Germinal center (tissue), 1 donor: ENCODE measurements at regions not wholly inside any gene's neighbourhood (a gene's known extent, or its start where the extent isn't known, plus 50 kb on each side); places are given as distances from the start of the nearest gene placed in this dataset.

ENCODE experiments used
- DNase-seq: peaks from one replicate; pipeline ENCODE4 v3.0.0; 2012; ENCODE audit warnings: mixed read lengths, low spot score

DNA sequence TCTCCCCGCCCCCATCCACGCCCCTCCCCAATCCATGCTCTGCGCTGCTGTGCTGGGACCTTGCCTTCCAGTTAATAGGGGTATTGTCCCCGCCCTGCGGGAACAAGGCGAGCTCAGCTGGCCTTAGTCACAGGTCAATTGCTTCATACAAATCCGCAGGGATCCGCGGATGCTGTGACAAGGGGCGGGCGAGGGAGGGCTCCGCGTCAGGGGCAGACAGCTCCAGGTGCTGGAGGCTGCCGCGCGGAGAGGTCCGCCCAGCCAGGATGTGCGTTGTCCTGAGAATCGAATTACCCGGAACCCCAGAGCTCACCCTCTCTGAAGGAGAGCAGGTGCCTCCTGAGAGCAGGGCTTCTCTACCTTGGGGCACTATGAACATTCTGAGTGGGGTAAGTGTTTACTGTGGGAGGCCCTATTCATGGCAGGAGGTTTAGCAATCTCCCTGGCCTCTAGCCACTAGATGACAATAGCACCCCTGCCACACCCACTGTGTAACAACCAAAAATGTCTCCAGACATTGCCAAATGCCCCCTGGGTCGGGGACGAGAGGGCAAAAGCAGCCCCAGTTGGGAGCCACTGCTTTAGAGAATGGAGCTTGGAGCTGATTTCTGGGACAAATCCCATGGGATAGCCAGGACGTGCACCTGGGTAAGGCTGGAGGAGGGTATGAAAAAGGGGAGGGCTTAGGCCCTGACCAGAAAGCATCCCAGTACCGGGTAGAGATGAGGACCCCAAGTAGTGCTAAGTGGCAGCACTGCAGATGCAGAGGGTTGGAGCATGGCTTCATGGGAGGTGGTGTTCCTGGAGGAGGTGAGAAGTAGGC is 138.2 kb downstream of the CYLD start:
- no peak for DNase-seq

DNA sequence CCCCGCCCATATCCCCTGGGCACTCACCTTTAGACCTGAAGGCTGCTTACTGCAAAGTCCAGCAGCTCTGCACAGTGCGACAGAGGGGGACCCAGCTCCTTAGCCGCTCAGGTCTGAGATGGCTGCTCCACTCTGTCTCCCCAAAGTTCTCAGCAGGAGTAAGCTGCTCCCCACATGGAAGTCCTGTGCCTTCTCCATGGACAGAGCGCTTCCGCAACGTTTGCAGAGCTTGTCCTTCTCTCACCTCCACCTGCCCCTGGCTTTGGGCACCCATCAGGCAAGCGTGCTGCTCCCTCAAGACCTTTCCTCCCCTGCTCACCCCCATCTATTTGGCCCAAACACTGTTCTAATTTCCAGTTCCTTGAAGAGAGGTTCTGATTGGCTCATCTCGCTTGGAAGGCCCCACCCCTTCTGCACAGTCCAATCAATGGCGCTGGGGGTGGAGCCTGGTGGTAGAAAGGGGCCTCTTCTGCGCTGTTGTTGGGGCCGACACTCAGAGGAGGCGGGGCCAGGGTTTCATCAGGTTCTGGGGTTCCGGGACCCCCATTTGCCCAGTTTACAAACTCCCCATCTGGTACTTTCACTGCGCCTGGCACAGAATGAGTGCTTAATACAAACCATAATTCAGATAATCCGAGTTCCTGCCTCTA is 137.2 kb downstream of the CYLD start:
- no peak for DNase-seq

GRCh38 chr16:50878536-50878935 is 136.7 kb downstream of the CYLD start:
- DNase-seq: no peak

DNA sequence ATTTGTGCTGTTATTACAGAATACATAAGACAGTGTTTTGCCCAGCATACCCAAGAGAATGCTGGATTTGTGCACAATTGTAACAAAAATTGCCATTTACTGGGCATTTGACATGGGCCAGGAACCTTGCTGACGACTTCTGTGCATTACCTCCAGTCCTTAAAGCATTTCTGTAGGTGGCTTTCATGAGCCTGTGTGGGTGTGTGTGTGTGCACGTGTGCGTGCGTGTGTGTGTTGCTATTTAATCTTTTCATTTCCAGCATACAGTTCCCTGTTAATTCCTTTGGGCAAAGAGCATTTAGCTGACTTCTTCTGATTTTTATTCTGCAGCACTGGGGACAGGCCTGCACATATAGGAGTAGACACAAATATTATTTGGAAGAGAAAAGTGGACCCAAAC is 134.4 kb downstream of the CYLD start:
- no peak for DNase-seq

- no peak for DNase-seq
Measured at GRCh38 chr16:50868577-50868976, 126.7 kb downstream of the CYLD start.

DNA sequence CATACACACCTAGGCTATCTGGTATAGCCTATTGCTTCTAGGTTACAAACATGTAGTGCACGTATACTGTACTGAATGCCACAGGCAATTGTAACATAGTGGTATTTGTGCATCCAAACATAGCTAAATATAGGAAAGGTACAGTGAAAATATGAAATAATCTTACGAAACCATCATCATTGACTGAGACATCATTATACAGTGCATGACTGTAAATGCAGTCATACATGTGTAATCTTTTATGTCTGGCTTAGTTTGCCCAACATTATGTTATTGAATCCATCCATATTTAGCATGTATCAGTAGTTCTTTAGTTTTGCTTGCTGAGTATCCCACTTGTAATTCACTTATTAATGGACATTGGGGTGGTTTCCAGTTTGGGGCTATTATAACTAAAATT is 124.9 kb downstream of the CYLD start:
- DNase-seq: no peak

- no peak for DNase-seq
Measured at GRCh38 chr16:50864386-50864785, 122.5 kb downstream of the CYLD start.

DNA sequence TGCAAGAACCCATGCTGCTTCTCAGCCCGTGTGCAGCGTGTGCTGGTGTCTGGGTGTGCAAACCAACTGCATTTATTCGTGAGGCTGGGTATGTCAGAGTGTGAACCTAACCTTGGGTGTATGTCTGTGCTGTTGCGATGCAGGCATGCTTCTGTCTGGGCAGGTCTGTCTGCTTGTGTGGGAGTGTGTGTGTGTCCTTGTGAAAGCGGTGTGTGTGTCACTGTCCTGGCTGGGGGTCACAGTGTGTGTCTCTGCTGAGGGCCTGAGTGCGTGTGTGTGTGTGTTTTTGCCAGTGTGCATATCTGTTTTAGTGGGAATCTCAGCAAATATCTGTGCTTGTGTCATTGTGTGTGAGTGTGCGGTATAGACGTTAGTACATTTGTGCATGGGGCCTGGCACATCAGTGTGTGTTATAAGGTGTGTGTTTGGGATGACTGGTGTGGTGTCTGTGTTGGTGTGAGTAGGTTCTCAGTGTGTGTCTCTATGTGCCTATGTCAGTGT is 121.8 kb downstream of the CYLD start:
- DNase-seq: no peak

GRCh38 chr16:50862818-50863643 is 121.1 kb downstream of the CYLD start:
- no peak for DNase-seq

- DNase-seq: no peak
Measured at GRCh38 chr16:50861970-50862411, 120.1 kb downstream of the CYLD start.

DNA sequence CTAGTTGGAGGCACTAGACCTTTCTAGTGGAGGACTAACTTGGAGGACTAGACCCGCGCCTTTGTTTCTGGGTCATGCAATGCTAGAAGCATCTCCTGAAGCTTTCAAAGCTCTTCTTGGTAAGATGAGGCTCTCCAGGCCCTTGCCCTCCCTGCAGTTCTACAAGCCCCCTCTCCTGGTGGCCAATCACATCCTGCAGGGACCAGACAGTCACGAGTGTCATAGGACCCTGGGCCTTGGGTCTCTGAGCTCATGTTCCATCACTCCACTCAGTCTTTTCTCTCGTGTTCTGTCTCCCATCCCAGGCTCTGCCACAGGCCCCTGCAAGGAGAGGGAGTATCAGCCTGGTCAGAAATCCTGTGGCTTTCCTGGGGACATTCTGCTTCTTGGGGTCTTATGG is 119.6 kb downstream of the CYLD start:
- DNase-seq: no peak

DNA sequence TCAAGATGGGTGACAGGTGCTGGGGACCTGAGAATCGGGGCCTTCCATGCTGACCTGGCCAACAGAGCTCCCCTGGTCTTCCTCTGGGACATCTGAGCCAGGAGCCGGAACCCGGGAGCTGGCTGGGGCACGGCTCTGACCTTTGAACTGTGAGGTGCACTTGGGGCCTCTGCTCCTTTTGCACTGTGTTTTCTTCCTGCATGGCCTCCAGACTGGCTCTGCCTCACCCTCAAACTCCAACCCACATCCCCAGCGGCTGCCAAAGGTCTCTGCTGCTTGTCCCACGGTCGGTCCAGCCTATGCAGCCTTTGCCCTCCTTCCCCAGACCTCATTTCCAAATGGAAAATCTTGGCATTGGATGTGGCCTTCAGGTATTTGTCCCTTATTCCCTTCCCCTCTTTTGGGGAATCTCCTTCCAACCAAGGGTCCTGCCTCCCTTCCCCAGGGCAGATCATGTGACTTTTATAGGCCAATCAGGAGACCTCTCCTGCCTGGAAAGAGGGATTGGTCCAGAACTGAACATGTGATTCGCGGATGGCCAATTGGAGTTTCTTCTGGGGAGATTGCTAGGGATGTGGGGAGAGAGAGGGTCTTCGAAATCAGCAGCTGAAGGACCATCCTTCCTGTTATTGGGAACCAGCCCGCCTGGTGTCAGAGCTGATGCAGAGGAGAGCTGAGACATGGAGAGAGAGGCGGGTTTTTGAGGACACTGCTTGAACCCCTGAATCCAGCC is 117.9 kb downstream of the CYLD start:
- no peak for DNase-seq

- no peak for DNase-seq
Measured at GRCh38 chr16:50858877-50859627, 117.2 kb downstream of the CYLD start.

GRCh38 chr16:50858376-50858775 is 116.5 kb downstream of the CYLD start:
- DNase-seq: no peak

GRCh38 chr16:50857881-50858280 is 116.0 kb downstream of the CYLD start:
- no peak for DNase-seq

- DNase-seq: no peak
Measured at GRCh38 chr16:50856991-50857390, 115.1 kb downstream of the CYLD start.

DNA sequence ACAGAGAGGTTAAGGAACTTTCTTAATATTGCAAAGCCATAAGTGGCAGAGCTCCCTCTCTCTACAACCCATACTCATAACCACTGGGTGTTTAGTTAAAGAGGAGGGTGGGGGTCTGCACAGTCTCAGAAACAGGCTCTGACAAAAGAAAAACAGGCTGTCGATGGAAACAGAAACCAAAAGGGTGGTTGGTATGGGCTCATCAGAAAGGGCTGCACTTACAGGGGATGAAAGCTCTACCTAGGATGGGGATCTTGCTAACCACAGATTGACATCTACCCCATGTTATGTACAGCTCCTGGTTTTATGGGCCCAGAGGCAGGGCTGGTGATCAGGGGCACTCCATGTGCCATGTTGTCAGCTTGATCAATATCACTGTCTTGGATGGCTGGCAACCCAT is 111.4 kb downstream of the CYLD start:
- DNase-seq: no peak
